Body of pancreas (tissue), 4 donors: ENCODE measurements at regions not wholly inside any gene's neighbourhood (a gene's known extent, or its start where the extent isn't known, plus 50 kb on each side); places are given as distances from the start of the nearest gene placed in this dataset.

Source experiments
- POLR2A ChIP-seq, 3 donors: fragments of 450-650 bp; IDR thresholded peaks; one replicate each; pipeline ENCODE4 v1.6.1; 2016; ENCODE audit warnings: antibody characterized with exemption in 3 of 3, mild to moderate bottlenecking in 2 of 3
- TF ChIP-seq, protein P1 (sequence below), 7 experiments: fragments of 450-650 bp in 4 of 7; fragments of 200-600 bp in 3 of 7; sonication (generic) in 3 of 7; IDR thresholded peaks; one replicate each; pipeline ENCODE4 v1.5.1; 2016 to 2019; ENCODE audit warnings: antibody characterized with exemption in 7 of 7

DNA sequence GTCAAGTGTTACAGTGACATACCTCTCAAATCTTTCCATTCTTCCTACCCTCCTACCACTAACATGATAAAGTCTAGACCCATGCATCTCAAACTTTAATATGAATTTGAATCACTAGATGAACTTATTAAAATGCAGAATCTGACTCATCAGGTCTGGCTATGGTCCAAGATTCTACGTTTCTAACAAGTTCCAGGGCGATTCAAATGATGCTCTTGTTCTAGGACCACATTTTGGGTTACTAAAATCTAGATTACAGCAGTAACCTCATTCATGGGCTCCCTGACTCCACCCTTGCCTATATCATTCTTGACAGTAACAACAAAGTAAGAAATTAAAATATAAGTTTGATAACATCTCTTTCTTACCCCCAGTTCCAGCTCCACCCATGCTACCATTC lies 124.8 kb upstream of the LSM8 start:
- TF ChIP-seq POLR2A (IDR thresholded peaks at IDR 0.05), result no peak
- TF ChIP-seq, protein P1, sequence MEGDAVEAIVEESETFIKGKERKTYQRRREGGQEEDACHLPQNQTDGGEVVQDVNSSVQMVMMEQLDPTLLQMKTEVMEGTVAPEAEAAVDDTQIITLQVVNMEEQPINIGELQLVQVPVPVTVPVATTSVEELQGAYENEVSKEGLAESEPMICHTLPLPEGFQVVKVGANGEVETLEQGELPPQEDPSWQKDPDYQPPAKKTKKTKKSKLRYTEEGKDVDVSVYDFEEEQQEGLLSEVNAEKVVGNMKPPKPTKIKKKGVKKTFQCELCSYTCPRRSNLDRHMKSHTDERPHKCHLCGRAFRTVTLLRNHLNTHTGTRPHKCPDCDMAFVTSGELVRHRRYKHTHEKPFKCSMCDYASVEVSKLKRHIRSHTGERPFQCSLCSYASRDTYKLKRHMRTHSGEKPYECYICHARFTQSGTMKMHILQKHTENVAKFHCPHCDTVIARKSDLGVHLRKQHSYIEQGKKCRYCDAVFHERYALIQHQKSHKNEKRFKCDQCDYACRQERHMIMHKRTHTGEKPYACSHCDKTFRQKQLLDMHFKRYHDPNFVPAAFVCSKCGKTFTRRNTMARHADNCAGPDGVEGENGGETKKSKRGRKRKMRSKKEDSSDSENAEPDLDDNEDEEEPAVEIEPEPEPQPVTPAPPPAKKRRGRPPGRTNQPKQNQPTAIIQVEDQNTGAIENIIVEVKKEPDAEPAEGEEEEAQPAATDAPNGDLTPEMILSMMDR (IDR thresholded peaks at IDR 0.05), result no peak
